ENCODE measurements at regions not wholly inside any gene's neighbourhood (a gene's known extent, or its start where the extent isn't known, plus 50 kb on each side); places are given as distances from the start of the nearest gene placed in this dataset.

DNA sequence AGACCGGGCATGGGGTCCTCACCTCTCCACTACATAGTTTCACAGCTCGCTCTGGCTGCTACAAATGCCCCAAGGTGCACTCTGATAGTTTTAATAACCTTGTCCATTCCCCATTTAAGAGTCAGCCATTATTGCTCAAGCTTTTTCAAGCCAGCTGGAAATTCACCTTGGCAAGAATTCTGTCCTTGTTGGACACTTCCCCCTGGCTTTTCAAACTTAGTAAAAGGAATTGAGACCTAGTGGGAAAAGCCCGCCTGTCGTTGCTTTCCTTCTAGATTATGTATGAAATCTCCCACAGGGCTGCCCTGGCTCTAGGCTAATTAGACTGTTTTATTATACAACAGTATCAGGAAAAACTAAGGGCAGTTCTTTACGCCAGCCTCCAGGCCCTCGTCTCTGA, 293.7 kb upstream of the GADL1 start:
- TF ChIP-seq, protein P1, sequence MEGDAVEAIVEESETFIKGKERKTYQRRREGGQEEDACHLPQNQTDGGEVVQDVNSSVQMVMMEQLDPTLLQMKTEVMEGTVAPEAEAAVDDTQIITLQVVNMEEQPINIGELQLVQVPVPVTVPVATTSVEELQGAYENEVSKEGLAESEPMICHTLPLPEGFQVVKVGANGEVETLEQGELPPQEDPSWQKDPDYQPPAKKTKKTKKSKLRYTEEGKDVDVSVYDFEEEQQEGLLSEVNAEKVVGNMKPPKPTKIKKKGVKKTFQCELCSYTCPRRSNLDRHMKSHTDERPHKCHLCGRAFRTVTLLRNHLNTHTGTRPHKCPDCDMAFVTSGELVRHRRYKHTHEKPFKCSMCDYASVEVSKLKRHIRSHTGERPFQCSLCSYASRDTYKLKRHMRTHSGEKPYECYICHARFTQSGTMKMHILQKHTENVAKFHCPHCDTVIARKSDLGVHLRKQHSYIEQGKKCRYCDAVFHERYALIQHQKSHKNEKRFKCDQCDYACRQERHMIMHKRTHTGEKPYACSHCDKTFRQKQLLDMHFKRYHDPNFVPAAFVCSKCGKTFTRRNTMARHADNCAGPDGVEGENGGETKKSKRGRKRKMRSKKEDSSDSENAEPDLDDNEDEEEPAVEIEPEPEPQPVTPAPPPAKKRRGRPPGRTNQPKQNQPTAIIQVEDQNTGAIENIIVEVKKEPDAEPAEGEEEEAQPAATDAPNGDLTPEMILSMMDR (IDR thresholded peaks at IDR 0.05), result no peak
- TF ChIP-seq POLR2AphosphoS5 (IDR thresholded peaks at IDR 0.05) (no peak), POLR2A (IDR thresholded peaks at IDR 0.05) (no peak)

All from prostate gland (tissue), 2 donors.